GM18861 (cell line): ENCODE measurements at regions not wholly inside any gene's neighbourhood (a gene's known extent, or its start where the extent isn't known, plus 50 kb on each side); places are given as distances from the start of the nearest gene placed in this dataset.
A peak's percentile ranks its signal among the peaks of the same experiment; 100 is the strongest.
"Not testable (repeated sequence)": the region's sequence is repeated elsewhere in the genome, so short reads cannot be mapped to it uniquely, and the experiment has no call there.

Experiments used
- ATAC-seq: cut with Tn5 transposase; IDR thresholded peaks from one replicate; pipeline ENCODE4 v1.9.1; 2021; ENCODE audit not compliant: unreplicated experiment

- ATAC-seq: not testable (repeated sequence)
These were observed 173.9 kb upstream of the PRSS1 start for GRCh38 chr7:142575351-142575750.

- ATAC-seq: no peak
These were observed 177.7 kb upstream of the PRSS1 start for GRCh38 chr7:142571581-142571980.

- ATAC-seq: no peak
These were observed 179.4 kb upstream of the PRSS1 start for GRCh38 chr7:142569851-142570250.

- peak; percentile 77 for ATAC-seq
These were observed 180.7 kb upstream of the PRSS1 start for GRCh38 chr7:142568435-142569097.

- no peak for ATAC-seq
These were observed 181.8 kb upstream of the PRSS1 start for GRCh38 chr7:142567201-142568075.

DNA sequence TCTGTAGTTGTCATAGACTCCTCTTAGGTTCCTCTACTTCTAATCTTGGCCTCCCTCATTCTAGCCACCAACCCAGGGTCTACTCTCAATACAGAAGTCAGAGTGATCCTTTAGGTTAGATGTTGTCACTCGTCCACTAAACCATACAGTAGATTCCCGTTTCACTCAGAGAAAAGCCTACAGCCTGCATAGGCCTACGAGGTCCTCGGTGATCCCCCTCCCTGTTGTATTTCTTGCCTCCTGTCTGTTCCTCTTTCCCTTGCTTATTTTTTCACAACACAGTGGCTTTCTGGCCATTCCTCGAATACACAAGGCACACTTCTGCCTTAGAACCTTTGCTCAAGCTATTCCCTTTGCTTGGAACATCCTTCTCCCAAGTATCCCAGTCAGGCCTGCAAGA is 183.0 kb upstream of the PRSS1 start:
- ATAC-seq: no peak

DNA sequence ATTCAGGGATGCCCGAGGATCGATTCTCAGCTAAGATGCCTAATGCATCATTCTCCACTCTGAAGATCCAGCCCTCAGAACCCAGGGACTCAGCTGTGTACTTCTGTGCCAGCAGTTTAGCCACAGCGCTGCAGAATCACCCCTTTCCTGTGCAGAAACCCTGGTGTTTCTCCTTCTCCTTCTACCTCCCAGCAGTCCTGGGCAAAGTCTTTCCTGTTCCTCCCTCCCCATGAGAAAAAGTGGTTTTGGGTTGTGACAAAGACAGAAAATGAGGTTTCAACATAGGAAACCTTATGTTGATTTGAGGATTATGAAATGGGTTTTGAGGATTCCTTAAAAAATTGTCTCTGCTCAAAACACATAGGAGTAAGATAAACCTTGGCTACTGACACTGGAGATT is 185.1 kb upstream of the PRSS1 start:
- not testable (repeated sequence) for ATAC-seq

GRCh38 chr7:142563470-142563869 is 185.8 kb upstream of the PRSS1 start:
- ATAC-seq: no peak

- no peak for ATAC-seq
These were observed 186.6 kb upstream of the PRSS1 start for GRCh38 chr7:142562688-142563087.

DNA sequence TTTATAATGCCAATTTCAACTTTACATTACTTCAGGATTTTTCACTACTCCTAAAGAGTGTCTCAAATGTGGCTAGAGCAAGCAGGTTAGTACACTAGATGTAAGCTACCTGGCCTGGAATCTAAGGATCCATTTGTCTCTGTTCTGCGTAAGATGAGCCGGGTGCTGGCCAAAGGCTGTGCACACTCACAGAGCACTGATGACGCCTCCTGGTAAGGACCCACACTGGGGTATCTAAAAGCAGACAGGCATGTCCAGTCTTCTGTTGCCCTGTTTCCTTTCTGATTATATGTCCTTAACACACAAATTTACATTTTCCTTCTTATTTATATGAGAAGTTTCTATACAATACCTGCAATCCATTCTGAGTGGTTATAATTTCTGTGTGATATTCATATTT is 187.9 kb upstream of the PRSS1 start:
- not testable (repeated sequence) for ATAC-seq

- ATAC-seq: not testable (repeated sequence)
These were observed 188.5 kb upstream of the PRSS1 start for GRCh38 chr7:142560770-142561169.

DNA sequence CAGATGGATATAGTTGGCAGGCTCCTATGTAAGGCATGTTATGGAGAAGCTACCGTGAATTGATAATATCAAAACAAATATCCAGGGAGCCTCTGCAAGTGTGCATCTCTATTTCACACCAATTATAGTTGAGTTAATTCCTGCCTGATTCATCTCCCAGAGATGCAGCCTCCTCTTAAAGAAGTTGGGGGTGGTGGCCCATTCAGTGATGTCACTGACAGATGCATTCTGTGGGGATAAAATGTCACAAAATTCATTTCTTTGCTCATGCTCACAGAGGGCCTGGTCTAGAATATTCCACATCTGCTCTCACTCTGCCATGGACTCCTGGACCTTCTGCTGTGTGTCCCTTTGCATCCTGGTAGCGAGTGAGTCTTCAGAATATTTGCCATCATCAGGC is 189.1 kb upstream of the PRSS1 start:
- ATAC-seq: no peak

DNA sequence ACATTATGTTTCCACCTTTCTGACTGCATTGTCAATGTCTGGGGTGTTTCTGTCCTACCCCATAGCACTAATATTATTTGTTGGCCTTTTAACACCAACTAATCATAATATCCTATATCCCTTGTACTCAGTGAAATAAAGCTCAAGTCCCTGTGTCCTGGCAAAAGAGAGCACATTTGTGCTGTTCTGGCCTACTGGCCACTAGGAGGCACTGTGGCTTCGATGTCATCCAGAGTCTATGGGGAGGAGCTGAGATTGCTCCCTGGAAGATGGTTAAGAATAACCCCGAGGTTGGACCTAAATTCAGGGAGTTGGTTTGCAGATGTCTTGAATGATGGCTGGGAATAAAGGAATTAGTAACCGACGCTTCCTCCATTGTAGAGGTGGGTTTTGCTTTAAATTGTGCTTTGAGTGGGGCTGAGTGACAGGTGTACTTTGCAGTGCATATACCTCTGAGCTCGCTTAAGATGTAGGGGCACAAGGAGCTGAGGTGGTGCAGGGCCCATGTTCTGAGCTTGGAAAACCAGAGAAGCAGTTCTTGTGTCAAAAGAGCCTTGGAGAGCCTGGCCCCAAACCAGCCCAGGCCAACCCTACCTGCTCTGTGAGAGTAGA is 191.2 kb upstream of the PRSS1 start:
- peak; percentile 86 for ATAC-seq

- ATAC-seq: peak; percentile 42
These were observed 192.5 kb upstream of the PRSS1 start for GRCh38 chr7:142556740-142557139.

DNA sequence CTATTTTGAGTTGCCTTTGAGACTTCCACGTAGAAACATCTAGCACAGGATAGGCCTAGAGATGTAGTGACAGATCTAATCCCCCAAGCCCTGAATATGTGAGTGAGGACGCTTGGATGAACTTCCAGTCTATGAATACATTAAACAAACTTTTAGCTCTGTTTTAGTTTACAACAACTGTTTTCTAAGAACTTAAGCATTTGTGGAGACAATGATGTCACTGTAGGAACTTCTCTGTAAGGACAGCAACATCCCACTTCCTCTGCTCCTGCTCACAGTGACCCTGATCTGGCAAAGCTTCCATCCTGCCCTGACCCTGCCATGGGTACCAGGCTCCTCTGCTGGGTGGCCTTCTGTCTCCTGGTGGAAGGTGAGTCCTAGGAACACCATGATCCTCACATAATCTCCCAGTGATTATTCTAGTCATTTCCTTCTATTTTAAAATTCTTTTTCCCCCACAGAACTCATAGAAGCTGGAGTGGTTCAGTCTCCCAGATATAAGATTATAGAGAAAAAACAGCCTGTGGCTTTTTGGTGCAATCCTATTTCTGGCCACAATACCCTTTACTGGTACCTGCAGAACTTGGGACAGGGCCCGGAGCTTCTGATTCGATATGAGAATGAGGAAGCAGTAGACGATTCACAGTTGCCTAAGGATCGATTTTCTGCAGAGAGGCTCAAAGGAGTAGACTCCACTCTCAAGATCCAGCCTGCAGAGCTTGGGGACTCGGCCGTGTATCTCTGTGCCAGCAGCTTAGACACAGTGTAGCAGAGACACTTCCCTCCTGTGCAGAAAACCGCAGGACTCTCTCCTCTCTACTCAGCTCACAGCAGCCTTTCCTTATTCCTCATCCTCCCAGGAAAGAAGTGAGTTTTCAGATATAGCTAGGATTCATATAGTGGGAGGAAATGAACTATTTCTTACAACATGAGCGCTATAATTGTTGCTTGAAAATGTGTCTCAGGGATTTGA is 194.4 kb upstream of the PRSS1 start:
- no peak for ATAC-seq

DNA sequence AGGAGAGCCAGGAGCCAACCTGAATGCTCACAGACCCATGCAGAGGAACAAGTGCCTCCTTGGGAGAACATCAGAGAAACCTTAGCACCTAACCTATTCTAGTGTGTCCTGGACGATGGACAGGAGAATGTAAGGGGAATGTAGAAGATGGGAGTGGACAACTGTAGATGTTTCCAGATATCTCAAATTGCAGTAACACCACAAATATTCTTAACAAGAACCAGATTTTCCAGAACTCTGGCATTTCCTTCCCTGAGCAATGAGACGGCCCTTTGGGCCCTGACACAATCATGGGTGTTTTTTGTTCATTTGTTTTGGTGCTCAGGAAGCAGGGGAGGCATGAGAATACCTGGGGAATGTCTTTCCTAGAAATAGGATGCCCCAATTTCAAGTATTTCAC is 196.1 kb upstream of the PRSS1 start:
- ATAC-seq: no peak

GRCh38 chr7:142548978-142549377 is 200.3 kb upstream of the PRSS1 start:
- ATAC-seq: no peak

DNA sequence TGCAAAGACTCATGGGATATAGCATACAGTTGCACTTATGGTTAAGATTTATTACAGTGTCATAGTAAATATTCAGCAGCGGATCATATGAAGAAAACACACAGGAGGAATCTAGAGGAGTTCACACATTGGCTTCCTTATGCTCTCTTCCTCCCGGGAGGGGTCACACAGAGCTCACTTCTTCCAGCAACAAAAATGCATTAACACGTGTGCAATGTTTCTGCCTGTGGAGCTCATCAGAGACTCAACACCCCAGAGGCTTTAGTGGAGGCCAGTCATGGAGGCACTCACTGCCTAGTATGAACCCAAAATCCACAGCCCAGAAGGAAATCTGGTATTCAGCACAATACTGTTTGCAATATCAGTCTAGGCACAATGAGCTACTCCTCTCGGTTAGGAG is 202.8 kb upstream of the PRSS1 start:
- ATAC-seq: no peak

- no peak for ATAC-seq
These were observed 206.3 kb upstream of the PRSS1 start for GRCh38 chr7:142542942-142543341.

GRCh38 chr7:142542105-142542504 is 207.2 kb upstream of the PRSS1 start:
- ATAC-seq: no peak

DNA sequence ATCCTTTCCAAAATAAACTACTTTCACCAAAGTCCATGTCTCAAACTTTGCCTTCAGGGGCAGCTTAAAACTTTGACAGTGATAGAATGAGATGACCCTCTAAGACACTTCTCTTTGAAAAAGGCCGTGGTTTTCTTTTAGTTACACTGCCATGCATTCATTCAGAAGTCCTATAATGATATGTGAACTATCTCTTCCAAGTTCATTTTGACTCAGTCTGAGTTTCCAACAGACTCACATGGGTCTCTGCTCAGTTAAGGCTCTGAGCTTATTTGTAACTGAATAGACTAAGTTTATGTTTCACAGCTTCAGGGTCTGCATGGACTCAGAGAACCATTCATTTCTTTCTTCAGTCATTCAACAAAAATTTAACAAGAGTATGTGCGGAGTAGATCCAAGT is 208.9 kb upstream of the PRSS1 start:
- ATAC-seq: no peak
